HUDEP-2 (cell line): ENCODE measurements at regions not wholly inside any gene's neighbourhood (a gene's known extent, or its start where the extent isn't known, plus 50 kb on each side); places are given as distances from the start of the nearest gene placed in this dataset.
"Not testable (repeated sequence)": the region's sequence is repeated elsewhere in the genome, so short reads cannot be mapped to it uniquely, and the experiment has no call there.

Source experiments
- DNase-seq, 76 experiments: peaks; one replicate each; lab custom pipeline; 2025; ENCODE audit not compliant: unreplicated experiment in 76 of 76; lab: John Stamatoyannopoulos, UW

DNA sequence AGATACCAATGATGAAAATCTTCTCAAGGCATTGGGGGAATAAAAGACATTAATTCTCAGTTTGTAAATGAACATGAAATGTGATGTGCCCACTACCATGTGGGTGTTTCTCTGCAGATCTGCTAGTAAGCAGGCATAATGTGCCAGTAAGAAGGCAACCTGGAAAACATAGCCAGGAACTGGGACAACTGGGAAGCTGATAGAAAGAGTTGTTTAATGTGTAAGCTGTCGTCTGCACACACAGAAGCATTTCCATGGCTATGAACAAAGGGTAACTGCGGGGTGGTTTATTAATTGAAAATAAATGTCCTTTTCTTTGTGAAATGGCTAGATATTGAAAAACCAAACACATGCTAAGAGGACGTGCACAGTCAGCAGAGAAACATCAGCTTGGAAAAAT is 52.0 kb downstream of the ZC3H11B start:
- no peak for DNase-seq

DNA sequence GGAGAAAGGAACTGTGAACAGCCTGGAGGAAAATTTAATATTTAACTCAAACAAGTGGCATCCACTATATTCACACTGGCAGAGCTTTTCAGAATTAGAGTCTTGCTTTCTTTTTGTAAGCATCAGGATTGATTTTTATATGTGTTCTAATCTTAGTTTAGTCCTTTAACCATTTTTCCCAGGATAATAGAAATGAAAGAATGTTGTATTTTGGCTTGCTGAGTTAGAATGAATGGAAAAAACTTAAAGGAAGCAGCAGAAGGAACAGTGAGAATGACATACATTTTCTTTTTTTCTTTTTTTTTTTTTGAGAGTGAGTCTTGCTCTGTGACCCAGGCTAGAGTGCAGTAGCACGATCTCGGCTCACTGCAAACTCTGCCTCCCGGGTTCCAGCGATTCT is 53.0 kb downstream of the ZC3H11B start:
- DNase-seq = no peak

DNA sequence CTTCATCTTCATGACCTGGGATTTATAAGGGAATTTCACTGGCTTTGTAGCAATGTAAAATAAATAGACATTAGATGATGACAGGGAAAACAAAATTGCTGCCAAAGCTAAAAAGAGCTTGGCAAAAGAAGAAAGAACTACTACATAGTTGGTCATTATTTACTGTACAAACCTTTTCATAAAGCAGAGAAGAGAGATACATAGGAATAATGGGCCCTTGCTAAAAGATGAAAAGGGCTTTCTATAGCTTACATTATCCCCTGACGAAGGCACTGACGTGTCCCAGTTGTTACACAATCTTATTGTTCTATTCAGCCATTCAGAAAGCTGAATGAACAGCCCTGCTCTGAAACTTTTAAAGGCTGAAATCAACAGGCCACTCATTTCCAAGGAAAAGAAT is 57.1 kb downstream of the ZC3H11B start:
- no peak for DNase-seq

DNA sequence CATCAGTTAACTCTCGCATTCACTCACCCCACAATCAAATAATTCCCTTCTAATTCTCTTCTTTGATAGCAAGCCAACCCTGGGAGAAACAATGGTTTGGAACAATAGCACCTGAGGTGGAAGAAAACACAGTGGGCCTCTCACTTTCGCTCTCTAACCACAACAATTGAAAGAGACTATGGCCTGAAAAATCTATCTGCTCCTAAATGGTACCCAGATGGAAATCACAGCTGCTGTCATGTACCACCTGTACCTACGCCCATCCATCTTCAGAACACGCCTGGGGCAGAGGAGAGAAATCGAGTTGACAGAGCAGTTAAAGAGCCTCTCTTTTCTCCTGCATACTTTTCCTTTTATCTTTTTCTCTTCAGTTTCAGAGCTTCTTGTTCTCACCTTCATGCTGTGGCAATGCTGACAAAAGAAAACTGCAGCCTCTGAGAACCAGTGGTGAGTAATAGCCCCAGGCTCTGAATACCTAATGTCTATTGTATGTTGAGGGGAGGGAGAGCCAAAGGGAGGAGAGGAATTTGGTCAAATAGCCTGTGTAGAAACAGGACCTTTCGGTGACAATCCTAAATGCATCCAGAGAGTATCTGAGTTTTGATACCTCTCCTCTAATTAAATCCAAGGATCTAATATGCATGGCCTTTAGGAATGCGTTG is 57.7 kb downstream of the ZC3H11B start:
- no peak for DNase-seq

DNA sequence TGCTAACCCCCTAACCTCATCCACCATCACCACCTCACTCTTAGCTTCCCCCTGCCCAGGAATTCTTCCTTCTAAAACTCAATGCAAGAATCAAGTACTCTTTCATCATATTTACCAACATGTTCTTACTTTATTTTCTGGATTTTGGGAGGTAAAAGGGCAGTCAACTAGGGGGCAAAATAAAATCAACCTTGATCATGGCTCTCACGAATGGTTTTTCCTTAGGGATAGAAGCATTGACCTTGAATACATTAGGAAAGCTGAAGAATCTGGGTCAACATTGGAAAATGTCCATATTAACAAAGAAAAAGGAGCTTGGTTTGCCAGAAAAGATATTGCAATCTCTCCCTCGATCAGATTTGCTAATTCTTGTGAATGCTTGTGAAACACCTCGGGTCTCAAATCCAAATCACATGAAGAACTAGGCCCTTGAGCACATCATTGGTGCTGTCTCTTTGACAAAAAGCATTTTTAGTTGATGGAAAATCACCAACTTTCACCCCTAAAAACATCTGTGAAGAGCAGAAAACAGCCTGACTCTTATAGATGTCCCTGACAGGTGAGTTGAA is 58.9 kb downstream of the ZC3H11B start:
- no peak for DNase-seq

DNA sequence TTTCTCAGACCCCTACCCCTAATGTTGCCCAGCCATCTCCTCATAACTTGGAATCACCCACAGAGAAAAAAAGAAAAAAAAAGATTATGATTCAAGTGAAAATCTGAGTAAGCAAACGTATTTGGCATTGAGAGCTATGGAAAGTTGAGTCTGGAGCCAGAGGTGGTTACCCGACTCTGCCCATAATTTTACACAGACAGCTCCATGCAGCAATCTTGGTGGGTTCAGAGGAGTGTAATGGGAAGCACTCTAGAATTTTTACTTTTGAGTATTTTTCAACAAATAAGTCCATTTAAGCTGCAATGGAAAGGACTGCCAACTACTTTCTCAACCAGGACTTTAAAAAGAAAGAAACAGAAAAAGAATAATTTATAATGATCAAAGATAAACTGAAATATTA is 62.7 kb downstream of the ZC3H11B start:
- no peak for DNase-seq

DNA sequence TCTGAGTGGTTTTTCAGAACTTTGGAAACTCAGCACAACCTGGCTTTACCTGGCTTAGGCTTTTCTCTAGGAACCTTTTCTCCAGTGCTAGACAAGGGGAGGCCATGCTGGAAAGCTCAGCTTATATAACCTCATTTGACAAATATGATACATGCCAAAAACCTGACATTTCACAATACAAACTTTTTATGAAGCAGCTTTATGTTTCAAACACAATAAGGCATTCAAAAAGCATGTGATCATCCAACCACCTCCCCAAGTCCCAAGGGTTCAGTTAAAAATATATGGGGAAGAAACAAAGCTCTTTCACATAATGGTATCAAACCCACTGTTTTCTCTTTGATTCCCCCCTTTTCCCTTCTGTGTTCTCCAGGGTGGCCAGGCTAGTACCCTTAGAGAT is 63.7 kb downstream of the ZC3H11B start:
- DNase-seq = no peak

DNA sequence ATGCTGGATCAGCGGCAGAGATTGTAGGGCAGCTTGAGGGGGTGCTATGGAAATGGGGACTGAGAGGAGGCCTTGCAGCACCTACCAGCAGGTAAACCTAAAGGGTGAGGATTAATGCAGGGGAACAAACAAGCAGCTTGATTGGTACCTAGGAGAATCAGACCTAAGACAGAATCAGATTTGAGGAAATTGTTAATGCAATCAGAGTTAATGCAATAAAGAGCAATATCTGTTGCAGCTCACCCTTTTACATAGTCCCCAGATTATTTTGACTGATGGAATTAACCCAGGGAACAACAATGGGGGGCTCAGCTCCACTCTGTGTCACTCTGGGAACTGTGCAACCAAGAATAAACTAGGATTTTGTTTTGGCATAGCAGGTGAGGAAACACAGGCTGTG is 64.5 kb downstream of the ZC3H11B start:
- DNase-seq = no peak

DNA sequence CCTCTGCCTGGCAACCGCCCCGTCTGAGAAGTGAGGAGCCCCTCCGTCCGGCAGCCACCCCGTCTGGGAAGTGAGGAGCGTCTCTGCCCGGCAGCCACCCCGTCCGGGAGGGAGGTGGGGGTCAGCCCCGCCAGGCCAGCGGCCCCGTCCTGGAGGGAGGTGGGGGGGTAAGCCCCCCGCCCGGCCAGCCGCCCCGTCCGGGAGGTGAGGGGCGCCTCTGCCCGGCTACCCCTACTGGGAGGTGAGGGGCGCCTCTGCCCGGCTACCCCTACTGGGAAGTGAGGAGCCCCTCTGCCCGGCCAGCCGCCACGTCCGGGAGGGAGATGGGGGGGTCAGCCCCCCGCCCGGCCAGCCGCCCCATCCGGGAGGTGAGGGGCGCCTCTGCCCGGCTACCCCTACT is 67.1 kb downstream of the ZC3H11B start:
- DNase-seq = not testable (repeated sequence)

DNA sequence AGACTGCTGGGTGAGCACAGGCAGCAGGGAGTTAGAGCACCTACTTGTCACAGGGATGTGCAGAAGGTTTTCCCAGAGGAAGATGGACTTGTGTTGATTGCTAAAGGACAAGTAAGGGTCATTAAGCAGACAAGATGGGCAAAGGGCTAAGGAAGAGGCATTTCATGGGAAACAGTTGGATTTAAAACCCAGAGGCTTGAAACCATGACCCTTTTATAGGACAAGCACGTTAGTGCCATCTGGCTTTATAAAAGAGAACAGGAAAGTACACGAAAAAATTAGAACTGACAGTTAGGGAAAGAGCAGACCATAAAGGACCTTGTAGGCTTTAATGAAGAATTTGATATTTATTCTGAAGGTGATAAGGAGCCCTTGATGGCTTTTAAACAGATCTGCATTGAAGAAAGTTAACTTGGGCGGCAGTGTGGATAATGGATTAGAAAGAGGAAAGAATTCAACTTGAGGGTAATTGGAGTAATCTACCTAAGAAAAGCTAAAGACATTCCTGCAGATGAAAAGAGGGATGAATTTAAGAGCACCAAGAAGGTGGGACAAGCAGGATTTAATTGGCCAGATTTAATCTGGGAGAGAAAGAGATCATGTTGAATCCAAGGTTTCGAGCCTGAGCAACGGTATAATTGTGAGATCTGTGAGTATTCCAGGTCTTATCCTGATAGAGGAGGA is 68.6 kb downstream of the ZC3H11B start:
- DNase-seq = peak in 1 of 76 experiments; percentile 1

DNA sequence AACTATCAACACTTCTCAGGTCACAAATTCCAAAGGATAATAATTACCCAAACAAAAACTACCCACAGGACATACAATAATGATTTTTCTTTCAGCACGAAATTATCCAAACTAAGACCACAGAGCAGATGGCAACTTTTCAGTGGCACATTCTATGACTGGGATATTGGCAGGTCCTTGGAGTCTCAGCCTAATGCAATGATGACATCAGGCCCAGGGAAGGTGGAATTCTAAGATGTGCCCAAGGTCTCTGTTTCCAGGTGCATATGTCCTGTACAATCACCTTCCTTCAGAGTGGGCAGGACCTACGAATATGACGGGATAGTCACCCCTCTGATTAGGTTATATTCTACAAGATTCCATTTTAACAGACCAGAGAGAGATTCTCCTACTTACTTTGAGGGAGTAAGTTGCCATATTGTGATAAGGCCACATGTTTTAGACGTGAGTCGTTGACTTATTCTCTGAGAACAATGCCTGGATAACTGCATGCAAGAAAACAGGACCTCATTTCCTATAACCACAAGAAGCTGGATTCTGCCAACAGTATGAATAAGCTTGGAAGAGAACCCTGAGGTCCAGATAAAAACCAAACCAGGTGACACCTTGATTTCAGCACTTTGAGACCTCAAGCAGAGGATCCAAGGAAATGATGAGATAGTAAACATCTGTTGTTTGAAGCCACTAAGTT is 69.9 kb downstream of the ZC3H11B start:
- no peak for DNase-seq

DNA sequence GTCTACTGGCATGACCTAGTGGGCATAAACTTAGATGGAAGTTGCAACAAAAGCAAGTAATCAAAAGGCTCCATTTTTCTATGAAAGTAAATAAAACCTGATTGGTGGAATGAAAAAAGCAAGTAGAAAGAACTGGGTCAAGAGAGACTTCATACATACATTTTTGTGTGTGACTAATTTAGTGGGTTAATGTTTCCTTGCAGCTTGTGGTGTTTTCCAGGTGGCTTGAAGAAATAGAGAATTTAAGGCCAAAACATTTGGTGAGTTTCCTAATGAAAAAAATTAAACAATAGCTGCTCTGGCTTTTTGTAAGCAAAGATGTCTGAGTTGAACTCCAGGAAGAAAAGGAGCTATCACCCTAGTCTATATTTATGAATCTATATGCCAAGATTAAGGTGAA is 71.0 kb downstream of the ZC3H11B start:
- no peak for DNase-seq

DNA sequence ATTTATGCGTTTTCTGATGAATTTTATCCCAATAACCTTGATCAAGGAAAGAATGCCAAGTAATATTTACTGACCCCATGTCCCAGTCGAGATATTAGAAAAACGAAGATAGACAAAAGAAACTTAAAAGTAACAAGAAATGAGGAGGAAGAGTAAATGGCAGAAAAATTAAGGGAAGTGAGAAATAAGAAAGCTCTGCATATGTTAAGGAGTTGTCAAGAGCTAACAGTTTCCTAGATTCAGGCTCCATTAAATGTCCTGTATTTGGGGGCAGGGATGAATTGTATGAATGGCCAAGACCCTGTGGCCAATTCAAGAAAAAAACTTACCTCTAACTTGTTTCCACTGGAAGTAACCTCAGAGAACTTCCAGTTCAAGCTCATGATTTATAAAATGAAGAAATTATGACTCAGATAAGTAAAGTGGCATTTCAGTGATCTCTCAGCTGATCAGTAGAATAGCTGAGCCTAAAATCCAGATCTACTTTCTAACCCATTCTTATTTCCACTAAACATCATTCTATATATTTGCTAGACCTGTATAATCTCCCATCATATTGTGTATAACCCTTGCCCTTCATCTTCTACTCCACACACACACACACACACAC is 73.2 kb downstream of the ZC3H11B start:
- DNase-seq = no peak

DNA sequence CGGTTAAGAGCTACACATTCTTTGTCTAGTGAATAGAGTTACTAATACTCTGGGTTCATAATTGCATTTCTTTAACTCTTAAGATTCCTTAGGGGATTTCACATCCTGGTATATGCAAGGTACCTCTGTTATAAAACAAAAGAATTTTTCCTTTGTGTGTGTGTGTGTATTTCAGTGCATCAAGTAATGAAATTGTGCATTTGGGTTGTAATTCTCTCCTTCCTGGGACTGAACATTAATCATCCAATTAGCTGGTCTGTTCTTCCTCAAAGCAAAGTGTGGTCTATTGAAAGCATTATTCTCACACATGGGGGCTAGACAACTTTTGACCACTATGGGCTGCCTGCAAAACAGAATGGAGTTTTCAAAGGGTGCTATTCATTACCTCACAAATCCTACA is 74.0 kb downstream of the ZC3H11B start:
- DNase-seq = no peak

DNA sequence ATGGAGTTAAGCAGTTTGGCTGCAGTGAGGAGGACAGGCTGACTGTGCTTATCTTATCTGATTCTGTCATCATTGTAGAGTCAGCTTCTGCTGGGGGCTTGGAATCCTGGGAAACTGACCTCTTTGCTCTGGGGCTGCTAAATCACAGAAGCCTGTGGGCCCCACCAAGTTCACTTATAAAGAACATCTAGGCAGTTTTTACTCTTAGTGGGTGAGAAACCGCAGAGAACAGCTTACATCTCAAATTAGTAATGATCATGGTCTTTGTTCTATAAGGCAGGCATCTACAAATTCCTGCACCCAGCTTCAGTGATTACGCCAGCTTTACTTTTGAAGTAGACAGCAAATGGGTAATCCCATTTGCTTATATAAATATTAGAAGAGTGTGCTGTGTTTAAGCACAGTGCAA is 75.7 kb downstream of the ZC3H11B start:
- DNase-seq = no peak

DNA sequence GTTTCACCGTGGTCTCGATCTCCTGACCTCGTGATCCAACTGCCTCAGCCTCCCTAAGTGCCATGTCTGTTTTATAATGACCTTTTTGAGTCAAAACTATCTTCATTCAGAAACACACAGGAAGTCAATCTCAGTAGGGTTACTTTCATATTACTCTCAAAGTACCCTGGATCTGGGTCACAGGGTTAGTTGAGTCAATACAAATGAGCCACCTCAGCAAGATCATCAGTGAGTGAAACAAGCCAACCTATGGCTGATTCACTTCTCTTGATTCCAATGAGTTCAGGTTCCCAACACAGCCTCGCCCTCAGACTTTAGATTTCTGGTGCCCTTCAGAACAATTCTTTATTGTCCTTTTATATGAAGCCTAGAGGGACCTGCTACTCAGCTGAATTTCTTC is 76.9 kb downstream of the ZC3H11B start:
- no peak for DNase-seq

DNA sequence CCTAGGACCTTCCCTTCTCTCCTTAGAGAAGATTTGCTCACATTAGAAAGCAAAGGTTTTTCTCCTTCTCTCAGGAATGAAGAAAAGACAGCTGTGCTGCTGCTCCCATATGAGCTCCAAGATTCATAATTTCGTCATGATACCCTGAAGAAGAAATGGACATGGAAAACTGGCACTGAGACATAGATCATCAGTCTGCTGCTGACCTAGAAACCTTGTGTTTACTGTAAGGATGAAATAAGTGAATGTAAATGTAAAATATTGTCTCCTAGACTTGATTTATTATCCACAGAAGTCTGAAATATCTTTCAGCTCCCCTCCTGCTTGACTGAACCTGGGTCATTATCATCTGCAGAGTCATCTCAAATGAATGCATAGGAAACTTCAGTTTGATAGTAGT is 77.9 kb downstream of the ZC3H11B start:
- no peak for DNase-seq

DNA sequence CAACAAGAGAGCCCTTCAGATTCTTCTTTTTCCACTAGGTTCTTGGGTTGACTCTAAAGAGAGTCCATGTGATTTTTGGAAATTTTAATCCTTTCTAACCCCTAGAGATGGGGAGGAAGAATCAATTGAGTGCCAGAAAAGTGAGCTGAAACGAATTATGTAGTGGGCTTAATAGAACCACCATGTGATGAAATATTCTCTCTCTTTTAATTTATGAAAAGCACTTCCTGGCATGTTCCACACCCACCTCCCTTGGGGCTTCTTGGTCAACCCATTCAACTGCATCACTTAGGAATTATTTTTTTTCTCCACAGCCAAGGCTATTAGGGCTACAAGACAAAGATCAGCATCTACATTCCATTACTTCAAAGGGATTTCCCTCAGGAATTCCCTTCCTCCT is 79.6 kb downstream of the ZC3H11B start:
- no peak for DNase-seq

DNA sequence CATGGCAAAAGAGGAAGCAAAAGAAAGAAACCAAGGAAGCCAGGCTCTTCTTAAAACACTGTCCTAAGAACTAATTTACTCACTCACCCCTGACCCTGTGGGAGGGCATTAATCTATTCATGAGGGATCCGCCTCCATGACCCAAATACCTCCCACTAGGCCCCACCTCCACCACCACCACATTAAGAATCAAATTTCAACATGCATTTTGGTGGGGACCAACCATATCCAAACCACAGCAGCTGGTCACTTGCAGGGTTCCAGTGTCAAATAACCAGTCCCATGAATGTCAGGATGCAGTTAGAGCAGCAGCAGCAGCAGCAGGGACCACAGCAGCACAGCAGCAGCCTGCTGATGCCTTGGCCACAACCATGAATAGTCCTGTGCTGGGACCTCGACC is 83.8 kb downstream of the ZC3H11B start:
- DNase-seq = no peak

DNA sequence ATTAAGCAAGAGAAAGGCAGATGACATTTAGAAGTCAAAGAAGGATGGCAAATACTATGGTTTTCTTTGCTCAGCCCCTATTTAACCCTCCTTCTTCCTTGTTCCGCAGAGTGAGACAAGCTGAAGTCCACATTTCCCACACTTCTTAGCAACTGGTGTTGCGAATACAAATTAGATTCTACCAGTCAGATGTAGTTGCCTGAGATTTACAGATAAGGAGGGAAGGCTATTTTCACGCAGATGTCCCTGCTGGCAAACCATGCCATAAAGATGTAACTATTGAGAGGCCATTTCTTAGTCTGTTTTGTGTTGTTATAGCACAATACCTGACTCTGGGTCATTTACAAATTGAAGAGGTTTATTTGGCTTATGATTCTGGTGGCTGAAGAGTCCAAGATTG is 84.3 kb downstream of the ZC3H11B start:
- DNase-seq = no peak

DNA sequence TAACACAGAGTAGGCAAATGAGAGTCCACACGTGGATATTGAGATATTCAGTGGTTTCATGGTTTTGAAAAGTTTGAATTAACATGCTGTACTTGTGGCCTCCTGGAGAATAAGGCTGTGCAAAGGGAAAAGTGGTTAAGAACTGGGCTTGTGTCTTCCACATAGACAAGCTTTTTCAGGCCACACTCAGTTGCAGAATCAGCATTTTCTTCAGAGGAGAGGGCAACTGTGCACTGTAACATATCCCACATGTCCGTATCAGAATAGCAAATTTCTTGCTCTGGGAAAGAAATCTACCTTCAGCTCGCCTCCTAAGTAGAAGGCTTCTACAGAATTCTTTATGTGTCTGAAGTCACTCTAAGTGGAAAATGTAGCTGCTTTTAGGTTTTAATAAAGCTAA is 84.9 kb downstream of the ZC3H11B start:
- no peak for DNase-seq
